Upper lobe of left lung (tissue), 6 donors: ENCODE measurements at regions not wholly inside any gene's neighbourhood (a gene's known extent, or its start where the extent isn't known, plus 50 kb on each side); places are given as distances from the start of the nearest gene placed in this dataset.
"Not testable (repeated sequence)": the region's sequence is repeated elsewhere in the genome, so short reads cannot be mapped to it uniquely, and the experiment has no call there.

ENCODE experiments used
- ATAC-seq, 2 donors: fragments of 200-7000 bp; cut with Tn5 transposase; one replicate each; pipeline ENCODE4 v1.9.1; 2022; ENCODE audit warnings: mild to moderate bottlenecking in 2 of 2, moderate library complexity in 2 of 2; ENCODE audit not compliant: low FRiP score in 2 of 2
- DNase-seq, 2 donors: peaks; one replicate each; pipeline ENCODE4 v3.0.0-alpha.2; 2019 to 2020
- H3K27ac ChIP-seq, 4 donors: fragments of 200-600 bp; sonication (generic); one replicate each; pipeline ENCODE4 v1.5.1; 2016 to 2019
- H3K27me3 ChIP-seq, 4 donors: fragments of 200-600 bp; sonication (generic); one replicate each; pipeline ENCODE4 v1.5.1; 2017 to 2019
- H3K36me3 ChIP-seq, 4 donors: fragments of 200-600 bp; sonication (generic); one replicate each; pipeline ENCODE4 v1.5.1; 2016 to 2019
- H3K4me1 ChIP-seq, 4 donors: fragments of 200-600 bp; sonication (generic); one replicate each; pipeline ENCODE4 v1.5.1; 2018 to 2019
- H3K4me3 ChIP-seq, 4 donors: fragments of 200-600 bp; sonication (generic); one replicate each; pipeline ENCODE4 v1.5.1; 2017 to 2019; ENCODE audit warnings: mild to moderate bottlenecking in 2 of 4, moderate library complexity in 1 of 4
- H3K9me3 ChIP-seq, 4 donors: fragments of 200-600 bp; sonication (generic); one replicate each; pipeline ENCODE4 v1.5.1; 2018 to 2019
- CTCF ChIP-seq, 6 experiments: fragments of 450-650 bp in 4 of 6; fragments of 200-600 bp in 2 of 6; sonication (generic) in 2 of 6; IDR thresholded peaks; one replicate each; pipeline ENCODE4 v1.5.1; 2016 to 2019; ENCODE audit warnings: antibody characterized with exemption in 6 of 6
- EP300 ChIP-seq, 4 donors: sonication (generic); formaldehyde crosslinking; IDR thresholded peaks; one replicate each; pipeline ENCODE4 v1.5.1; 2017; ENCODE audit warnings: antibody characterized with exemption in 4 of 4, control low read depth in 2 of 4
- POLR2A ChIP-seq, 4 donors: fragments of 450-650 bp; IDR thresholded peaks; one replicate each; pipeline ENCODE4 v1.5.1; 2016 to 2017; ENCODE audit warnings: antibody characterized with exemption in 4 of 4, mild to moderate bottlenecking in 2 of 4
- POLR2AphosphoS5 ChIP-seq, 2 donors: sonication (generic); formaldehyde crosslinking; IDR thresholded peaks; one replicate each; pipeline ENCODE4 v1.5.1; 2017; ENCODE audit warnings: antibody characterized with exemption in 2 of 2
- WGBS, 2 donors: methylation state at CpG; one replicate each; pipeline ENCODE4 v1.1.5; 2017 to 2018; 5-methylcytosine and 5-hydroxymethylcytosine counted together
- donor health status: DM: no; HTN: no; CAD: no; lungs with moderate emphysema.
- donor health status: DM: no; HTN: yes; CAD: no; lungs with severe emphysema.

- DNase-seq: peak in 1 of 2 donors; percentile 66
- no peak overlapping the region for H3K27ac ChIP-seq
- TF ChIP-seq CTCF (IDR thresholded peaks at IDR 0.05): no peak
- TF ChIP-seq EP300 (IDR thresholded peaks at IDR 0.05): no peak
- no peak for TF ChIP-seq POLR2A (IDR thresholded peaks at IDR 0.05)
- no peak for TF ChIP-seq POLR2AphosphoS5 (IDR thresholded peaks at IDR 0.05)
- no peaks in the 10 kb centered on the region for H3K36me3 ChIP-seq
- H3K4me1 ChIP-seq: peaks cover 5 to 22% (median 10%) of the 10 kb centered on the region in 4 donors
- no peak for ATAC-seq
- peaks cover 0 to 5% (median 0%) of the 10 kb centered on the region in 4 donors for H3K27me3 ChIP-seq
- no peak overlapping the region for H3K4me3 ChIP-seq
- WGBS, 2 donors: 79 to 85% methylated on average over 14 to 19 of the region's 19 CpGs
- peaks cover 0 to 8% (median 2%) of the 10 kb centered on the region in 4 donors for H3K9me3 ChIP-seq
Observed at GRCh38 chr7:359226-359765, 69.3 kb downstream of the FOXL3 start.

GRCh38 chr7:359766-360361 lies 69.9 kb downstream of the FOXL3 start:
- no peak overlapping the region for H3K4me3 ChIP-seq
- no peak for ATAC-seq
- 42 to 63% methylated on average over 19 to 25 of the region's 25 CpGs for WGBS, 2 donors
- peaks cover 0 to 8% (median 2%) of the 10 kb centered on the region in 4 donors for H3K9me3 ChIP-seq
- H3K27ac ChIP-seq: no peak overlapping the region
- peak in 1 of 2 donors; percentile 68 for DNase-seq
- H3K27me3 ChIP-seq: peaks cover 0 to 5% (median 0%) of the 10 kb centered on the region in 4 donors
- H3K36me3 ChIP-seq: no peaks in the 10 kb centered on the region
- TF ChIP-seq CTCF (IDR thresholded peaks at IDR 0.05) (no peak), EP300 (IDR thresholded peaks at IDR 0.05) (no peak), POLR2AphosphoS5 (IDR thresholded peaks at IDR 0.05) (no peak), POLR2A (IDR thresholded peaks at IDR 0.05) (no peak)
- peaks cover 5 to 22% (median 10%) of the 10 kb centered on the region in 4 donors for H3K4me1 ChIP-seq

GRCh38 chr7:360454-361100 lies 70.6 kb downstream of the FOXL3 start:
- ATAC-seq (no peak), DNase-seq (peak in 1 of 2 donors; percentile 55)
- 72 to 81% methylated on average over 37 to 39 of the region's 39 CpGs for WGBS, 2 donors

GRCh38 chr7:361182-361581 lies 71.2 kb downstream of the FOXL3 start:
- H3K4me3 ChIP-seq, DNase-seq, H3K9me3 ChIP-seq, ATAC-seq, H3K27ac ChIP-seq, H3K36me3 ChIP-seq, H3K27me3 ChIP-seq: not testable (repeated sequence)
- WGBS, 2 donors: 73 to 77% methylated on average over 14 of the region's 20 CpGs
- peaks cover 5 to 24% (median 10%) of the 10 kb centered on the region in 4 donors for H3K4me1 ChIP-seq

More at GRCh38 chr7:360454-361100, 70.6 kb downstream of the FOXL3 start:
- no peak for TF ChIP-seq EP300 (IDR thresholded peaks at IDR 0.05)
- no peak for TF ChIP-seq POLR2A (IDR thresholded peaks at IDR 0.05)
- TF ChIP-seq CTCF (IDR thresholded peaks at IDR 0.05): no peak
- TF ChIP-seq POLR2AphosphoS5 (IDR thresholded peaks at IDR 0.05): no peak
- no peak overlapping the region for H3K27ac ChIP-seq
- peaks cover 5 to 22% (median 10%) of the 10 kb centered on the region in 4 donors for H3K4me1 ChIP-seq
- H3K9me3 ChIP-seq: peaks cover 0 to 8% (median 2%) of the 10 kb centered on the region in 4 donors
- H3K27me3 ChIP-seq: peaks cover 0 to 5% (median 0%) of the 10 kb centered on the region in 4 donors
- H3K36me3 ChIP-seq: no peaks in the 10 kb centered on the region
- no peak overlapping the region for H3K4me3 ChIP-seq

- DNase-seq: no peak
- Histone ChIP-seq H3K27me3 (peaks cover 0 to 5% (median 0%) of the 10 kb centered on the region in 4 donors), H3K27ac (peak overlapping the region in 1 of 4 donors; percentile 42), H3K4me3 (peak overlapping the region in 3 of 4 donors; percentile 2 to 33 (median 28)), H3K36me3 (no peaks in the 10 kb centered on the region), H3K9me3 (peaks cover 0 to 8% (median 2%) of the 10 kb centered on the region in 4 donors), H3K4me1 (peaks cover 5 to 28% (median 10%) of the 10 kb centered on the region in 4 donors)
- no peak for ATAC-seq
- 73 to 75% methylated on average over 10 to 11 of the region's 18 CpGs for WGBS, 2 donors
- TF ChIP-seq CTCF (IDR thresholded peaks at IDR 0.05): no peak
- no peak for TF ChIP-seq POLR2AphosphoS5 (IDR thresholded peaks at IDR 0.05)
- no peak for TF ChIP-seq EP300 (IDR thresholded peaks at IDR 0.05)
- no peak for TF ChIP-seq POLR2A (IDR thresholded peaks at IDR 0.05)
Observed at GRCh38 chr7:361680-362401, 71.9 kb downstream of the FOXL3 start.
